Mucosa of stomach (tissue), 1 donor: ENCODE measurements at regions not wholly inside any gene's neighbourhood (a gene's known extent, or its start where the extent isn't known, plus 50 kb on each side); places are given as distances from the start of the nearest gene placed in this dataset.

ENCODE experiments used
- H3K27me3 ChIP-seq: one replicate; pipeline ENCODE4 v1.7.0; 2013; ENCODE audit warnings: mild to moderate bottlenecking, low read length; ENCODE audit not compliant: control insufficient read depth, insufficient read depth
- H3K36me3 ChIP-seq: one replicate; pipeline ENCODE4 v1.7.0; 2013; ENCODE audit warnings: low read length; ENCODE audit not compliant: control insufficient read depth, insufficient read depth
- H3K4me1 ChIP-seq: one replicate; pipeline ENCODE4 v1.7.0; 2013; ENCODE audit warnings: mild to moderate bottlenecking, low read length; ENCODE audit not compliant: control insufficient read depth, insufficient read depth
- H3K4me3 ChIP-seq: one replicate; pipeline ENCODE4 v1.7.0; 2013; ENCODE audit warnings: low read length
- H3K9ac ChIP-seq: one replicate; pipeline ENCODE4 v1.7.0; 2013; ENCODE audit warnings: mild to moderate bottlenecking, low read length, moderate library complexity
- H3K9me3 ChIP-seq: one replicate; pipeline ENCODE4 v1.7.0; 2013; ENCODE audit warnings: mild to moderate bottlenecking, low read length, moderate library complexity; ENCODE audit not compliant: control insufficient read depth
- donor health status: Pancreatic carcinoma.

DNA sequence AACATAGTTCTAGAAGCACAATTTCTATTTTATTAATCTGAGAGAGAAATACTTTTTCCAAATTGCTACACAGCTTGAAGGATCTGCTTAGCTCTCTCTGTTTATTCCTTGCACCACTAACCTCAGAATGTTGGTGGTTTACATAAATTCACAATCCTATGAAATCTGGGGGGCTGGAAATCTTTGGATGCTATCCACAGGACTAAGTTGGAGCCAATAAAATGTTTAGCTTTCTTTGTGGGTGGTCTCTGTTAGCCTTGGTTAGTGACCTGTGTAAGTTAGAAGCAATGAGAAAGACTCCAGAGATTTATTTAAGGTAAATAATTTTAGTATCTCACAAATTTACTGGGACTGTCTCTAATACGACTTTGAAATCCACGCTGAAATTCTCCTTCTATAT, 418.1 kb downstream of the ADGRL2 start:
- no peaks in the 10 kb centered on the region for H3K27me3 ChIP-seq
- no peak overlapping the region for H3K9ac ChIP-seq
- no peaks in the 10 kb centered on the region for H3K36me3 ChIP-seq

DNA sequence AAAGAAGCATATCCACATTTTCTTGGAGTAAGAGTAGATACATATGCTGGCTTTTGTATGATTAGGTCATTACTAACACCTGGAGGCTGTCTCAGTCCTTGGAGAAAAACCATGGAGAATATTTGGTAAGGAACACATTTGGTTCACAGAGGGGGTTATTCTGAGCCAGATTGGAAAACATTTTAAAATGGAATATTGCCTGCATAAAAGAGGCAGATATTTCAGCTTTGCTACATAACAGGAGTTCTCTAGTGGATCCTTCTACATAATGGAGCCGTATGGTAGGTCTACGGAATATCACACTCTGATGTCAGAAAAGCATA, 415.1 kb downstream of the ADGRL2 start:
- Histone ChIP-seq H3K9me3 (no peaks in the 10 kb centered on the region), H3K4me1 (no peaks in the 10 kb centered on the region), H3K36me3 (no peaks in the 10 kb centered on the region), H3K9ac (no peak overlapping the region), H3K4me3 (no peak overlapping the region), H3K27me3 (no peaks in the 10 kb centered on the region)

More for the DNA sequence above, 418.1 kb downstream of the ADGRL2 start:
- no peaks in the 10 kb centered on the region for H3K4me1 ChIP-seq
- H3K9me3 ChIP-seq: no peaks in the 10 kb centered on the region
- no peak overlapping the region for H3K4me3 ChIP-seq

DNA sequence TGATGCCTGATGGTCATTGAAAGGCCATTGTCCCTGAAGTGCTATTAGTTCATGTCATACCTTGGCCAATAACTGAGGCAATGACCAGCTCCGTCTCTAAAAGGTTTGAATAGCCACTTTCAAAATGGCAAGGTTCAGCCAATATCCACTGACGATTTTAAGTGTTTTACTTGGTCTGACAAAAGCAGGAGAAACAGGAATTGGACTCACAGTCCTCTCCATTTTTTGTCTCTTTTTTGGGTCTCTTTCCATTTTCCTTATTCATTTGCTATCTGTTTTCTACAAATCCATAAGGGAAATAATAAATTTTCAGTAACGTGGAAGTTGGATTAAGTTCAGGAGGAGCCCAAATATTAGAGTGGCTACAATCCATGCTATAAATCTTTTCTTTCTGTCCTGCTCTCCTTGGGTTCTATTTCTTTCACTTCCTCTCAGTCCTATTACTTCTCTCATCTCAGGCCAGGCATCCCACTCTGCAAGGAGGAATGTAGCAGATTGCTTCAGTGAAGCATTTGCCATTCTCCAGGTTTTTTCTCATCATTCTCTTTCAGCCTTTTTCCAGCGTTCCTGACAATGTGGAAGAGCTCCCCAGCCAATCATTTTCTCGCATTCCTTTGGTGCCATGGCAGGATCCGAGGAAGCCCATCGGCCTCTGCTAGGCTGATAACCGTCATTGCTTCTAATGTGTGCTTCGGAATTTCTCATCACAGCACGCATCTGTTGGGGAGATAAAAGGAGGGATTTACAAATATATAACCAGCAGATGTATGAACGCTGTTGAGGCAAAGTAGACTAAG, 414.5 kb downstream of the ADGRL2 start:
- Histone ChIP-seq H3K4me1 (no peaks in the 10 kb centered on the region), H3K9me3 (no peaks in the 10 kb centered on the region)

DNA sequence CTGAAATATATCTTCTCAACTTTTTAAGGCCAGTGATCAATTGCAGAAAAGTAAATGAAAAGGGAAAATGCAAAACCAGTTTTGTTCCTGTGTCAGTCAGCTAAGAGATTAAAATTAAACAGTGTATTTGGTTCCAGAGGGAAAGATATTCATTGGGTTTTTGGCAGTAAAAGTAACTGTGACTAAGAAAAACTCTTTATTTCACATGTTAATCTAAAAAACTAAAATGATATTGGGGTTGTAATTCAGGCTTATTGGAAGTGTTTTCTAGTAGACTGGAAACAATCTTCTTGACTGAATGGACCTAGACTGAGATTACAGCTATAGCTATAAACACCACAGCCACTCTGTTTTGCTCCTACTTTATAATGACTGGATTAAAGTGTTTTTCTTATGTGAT, 413.9 kb downstream of the ADGRL2 start:
- H3K36me3 ChIP-seq: no peaks in the 10 kb centered on the region
- H3K9ac ChIP-seq: no peak overlapping the region
- no peaks in the 10 kb centered on the region for H3K27me3 ChIP-seq
- H3K9me3 ChIP-seq: no peaks in the 10 kb centered on the region
- no peak overlapping the region for H3K4me3 ChIP-seq
- H3K4me1 ChIP-seq: no peaks in the 10 kb centered on the region

More for the DNA sequence above, 414.5 kb downstream of the ADGRL2 start:
- Histone ChIP-seq H3K36me3 (no peaks in the 10 kb centered on the region), H3K27me3 (no peaks in the 10 kb centered on the region), H3K4me3 (no peak overlapping the region), H3K9ac (no peak overlapping the region)

DNA sequence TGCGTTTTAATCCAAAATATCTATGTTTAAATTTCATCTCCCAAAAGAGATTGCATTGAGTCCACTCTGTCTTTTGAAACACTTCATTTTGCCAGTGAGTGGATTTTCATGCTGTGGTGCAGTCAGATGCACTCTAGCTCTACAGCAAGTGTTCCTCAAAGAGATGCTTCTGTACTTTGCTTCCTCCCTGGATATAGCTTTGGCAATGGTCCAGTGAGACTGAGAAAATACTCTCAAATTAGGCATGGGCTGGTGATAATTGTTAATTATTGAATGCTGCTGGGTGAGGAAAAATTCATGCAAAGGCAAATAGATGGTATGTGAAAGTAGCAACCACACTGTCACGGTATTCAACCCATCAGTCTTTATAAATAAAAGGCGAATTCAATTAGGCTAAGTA, 396.9 kb downstream of the ADGRL2 start:
- H3K36me3 ChIP-seq: no peaks in the 10 kb centered on the region
- H3K4me3 ChIP-seq: no peak overlapping the region
- no peak overlapping the region for H3K9ac ChIP-seq
- H3K4me1 ChIP-seq: no peaks in the 10 kb centered on the region
- H3K27me3 ChIP-seq: no peaks in the 10 kb centered on the region
- no peaks in the 10 kb centered on the region for H3K9me3 ChIP-seq

DNA sequence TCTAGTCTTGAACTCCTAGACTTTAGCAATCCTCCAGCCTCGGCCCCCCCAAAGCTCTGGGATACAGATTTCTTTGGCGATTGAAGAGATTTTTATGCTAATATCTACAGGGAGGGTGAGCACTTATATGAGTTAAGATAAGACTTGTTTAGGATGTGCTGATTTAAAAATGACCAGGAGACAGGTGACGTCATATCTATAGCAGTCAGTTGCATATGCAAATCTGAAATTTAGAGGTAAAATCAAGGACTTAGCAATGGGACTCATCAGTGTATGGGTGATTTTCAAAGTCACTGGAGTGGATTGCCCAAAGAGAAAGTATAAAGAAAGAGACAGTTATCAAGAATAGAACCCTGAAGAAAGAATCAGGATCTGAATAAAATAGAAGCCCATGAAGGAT, 394.5 kb downstream of the ADGRL2 start:
- Histone ChIP-seq H3K36me3 (no peaks in the 10 kb centered on the region), H3K9me3 (no peaks in the 10 kb centered on the region), H3K27me3 (no peaks in the 10 kb centered on the region), H3K4me1 (no peaks in the 10 kb centered on the region), H3K4me3 (no peak overlapping the region), H3K9ac (no peak overlapping the region)

DNA sequence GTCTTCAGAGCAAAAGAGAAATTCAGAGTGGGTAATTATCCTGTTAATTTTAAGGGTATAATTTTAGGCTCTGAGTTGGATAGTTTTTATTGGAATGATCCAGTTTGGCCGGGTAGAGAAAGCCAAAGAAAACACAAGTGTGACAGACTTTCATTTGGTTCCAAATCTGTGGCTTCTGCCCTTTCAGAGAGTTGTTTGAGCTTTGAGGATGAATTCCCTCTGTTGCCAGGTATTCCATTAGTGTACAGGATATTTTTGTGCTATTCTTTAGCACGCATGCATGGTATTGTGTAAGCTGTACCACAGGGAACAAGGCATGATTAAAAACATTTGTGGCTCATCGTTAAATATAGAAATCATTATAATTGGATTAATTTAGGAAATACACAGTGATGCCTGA, 384.4 kb downstream of the ADGRL2 start:
- Histone ChIP-seq H3K4me3 (no peak overlapping the region), H3K4me1 (peaks cover 5% of the 10 kb centered on the region), H3K27me3 (no peaks in the 10 kb centered on the region), H3K9me3 (no peaks in the 10 kb centered on the region), H3K36me3 (no peaks in the 10 kb centered on the region), H3K9ac (no peak overlapping the region)

DNA sequence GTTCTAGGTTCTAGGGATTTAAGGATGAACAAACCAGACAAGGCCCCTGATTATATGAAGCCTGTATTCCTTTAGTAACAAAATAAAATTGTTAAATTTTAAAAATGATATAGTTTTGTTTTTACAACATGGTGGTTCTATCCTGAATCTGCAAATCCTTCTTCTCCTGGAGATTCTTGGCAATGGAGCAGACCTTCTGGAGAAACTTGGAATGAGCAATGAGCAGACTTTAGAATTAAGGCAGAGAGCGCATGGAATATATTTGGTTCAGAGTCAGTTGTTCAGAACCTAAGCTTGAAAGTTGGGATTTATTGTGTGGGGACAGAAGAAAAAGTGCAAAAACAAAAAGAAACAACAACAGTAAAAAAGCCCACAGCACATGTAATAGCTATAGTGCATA, 381.1 kb downstream of the ADGRL2 start:
- no peak overlapping the region for H3K4me3 ChIP-seq
- H3K9ac ChIP-seq: no peak overlapping the region
- no peaks in the 10 kb centered on the region for H3K9me3 ChIP-seq

DNA sequence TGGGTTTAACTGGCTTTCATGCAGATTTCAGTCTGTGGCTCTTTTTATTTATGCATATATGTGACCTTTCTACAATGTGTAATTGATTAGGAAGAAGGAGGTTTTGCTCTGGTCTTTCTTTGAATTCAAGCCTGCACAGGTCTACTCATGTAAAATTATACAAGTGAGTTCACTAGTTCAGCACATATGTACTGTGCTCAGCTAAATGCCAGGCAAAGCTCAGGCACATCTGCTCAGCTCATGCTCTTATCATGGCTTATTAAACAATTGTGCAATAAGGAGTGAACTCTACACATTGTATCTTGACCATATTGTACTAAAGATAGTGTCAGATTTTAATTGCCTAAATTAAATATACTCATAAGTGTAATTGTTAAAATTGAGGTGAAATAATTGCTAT, 378.4 kb downstream of the ADGRL2 start:
- H3K36me3 ChIP-seq: no peaks in the 10 kb centered on the region
- no peak overlapping the region for H3K9ac ChIP-seq
- peaks cover 5% of the 10 kb centered on the region for H3K4me1 ChIP-seq
- no peaks in the 10 kb centered on the region for H3K9me3 ChIP-seq
- no peak overlapping the region for H3K4me3 ChIP-seq
- no peaks in the 10 kb centered on the region for H3K27me3 ChIP-seq

More for the DNA sequence above, 381.1 kb downstream of the ADGRL2 start:
- peaks cover 5% of the 10 kb centered on the region for H3K4me1 ChIP-seq
- no peaks in the 10 kb centered on the region for H3K36me3 ChIP-seq
- H3K27me3 ChIP-seq: no peaks in the 10 kb centered on the region

DNA sequence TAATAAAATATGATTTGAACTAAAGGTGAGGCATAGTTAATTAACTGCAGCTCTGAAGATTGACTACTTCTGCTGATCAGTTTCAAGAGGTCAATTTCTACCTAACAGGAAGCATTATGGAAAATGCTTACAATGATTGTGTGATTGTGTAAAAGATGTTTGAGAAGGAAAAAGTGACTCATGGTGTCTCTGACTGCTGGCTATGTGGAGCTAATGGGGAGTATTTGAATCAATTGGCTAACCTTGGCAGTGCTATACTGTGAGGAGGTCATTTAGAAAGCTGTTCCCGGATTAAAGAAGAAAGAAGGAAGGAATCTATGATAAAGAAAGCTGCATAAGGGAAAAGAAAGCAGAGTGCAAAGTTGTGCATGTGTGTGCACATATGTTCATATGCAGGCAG, 376.5 kb downstream of the ADGRL2 start:
- no peaks in the 10 kb centered on the region for H3K27me3 ChIP-seq
- H3K4me3 ChIP-seq: no peak overlapping the region
- H3K36me3 ChIP-seq: no peaks in the 10 kb centered on the region
- H3K9ac ChIP-seq: no peak overlapping the region
- no peaks in the 10 kb centered on the region for H3K4me1 ChIP-seq
- H3K9me3 ChIP-seq: no peaks in the 10 kb centered on the region

DNA sequence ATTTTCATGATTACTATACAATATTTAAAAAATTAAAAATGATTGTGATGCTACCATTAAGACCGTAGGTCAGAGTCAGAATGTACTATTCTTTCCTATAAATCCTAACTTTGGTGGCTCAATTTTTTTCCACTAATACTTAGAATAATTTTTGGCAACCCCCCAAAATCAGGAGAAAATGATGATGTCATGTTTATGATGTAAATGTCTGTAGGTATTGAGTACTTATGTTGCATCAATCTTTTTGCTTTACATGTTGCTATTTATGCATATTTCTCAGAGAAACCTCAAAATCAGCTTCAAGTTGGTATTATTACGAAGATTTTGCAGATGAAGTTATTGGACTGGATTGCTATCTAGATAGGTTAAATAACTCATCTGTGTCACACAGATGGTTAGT, 371.2 kb downstream of the ADGRL2 start:
- no peak overlapping the region for H3K9ac ChIP-seq
- no peaks in the 10 kb centered on the region for H3K27me3 ChIP-seq
- no peaks in the 10 kb centered on the region for H3K36me3 ChIP-seq
- H3K4me1 ChIP-seq: no peaks in the 10 kb centered on the region
- no peaks in the 10 kb centered on the region for H3K9me3 ChIP-seq
- no peak overlapping the region for H3K4me3 ChIP-seq

DNA sequence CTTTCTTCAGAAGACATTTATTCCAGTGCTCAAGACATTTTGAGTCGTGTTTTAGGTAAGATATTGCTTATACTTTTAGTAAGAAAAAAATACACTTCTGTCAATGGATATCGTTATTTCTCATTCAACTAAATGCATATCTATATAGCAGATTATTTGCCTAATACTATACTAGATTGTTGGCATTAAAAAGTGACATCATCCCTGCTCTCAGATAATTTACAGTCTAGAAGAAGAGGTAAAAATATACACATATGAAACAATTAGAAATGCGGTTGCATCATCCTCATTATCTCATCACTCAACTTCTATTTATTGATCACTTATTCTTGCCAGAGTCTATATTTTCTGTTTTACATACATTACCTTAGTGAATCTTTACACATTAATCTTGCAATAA, 367.7 kb downstream of the ADGRL2 start:
- Histone ChIP-seq H3K4me1 (no peaks in the 10 kb centered on the region), H3K9me3 (no peaks in the 10 kb centered on the region), H3K4me3 (no peak overlapping the region), H3K36me3 (no peaks in the 10 kb centered on the region), H3K27me3 (no peaks in the 10 kb centered on the region), H3K9ac (no peak overlapping the region)

DNA sequence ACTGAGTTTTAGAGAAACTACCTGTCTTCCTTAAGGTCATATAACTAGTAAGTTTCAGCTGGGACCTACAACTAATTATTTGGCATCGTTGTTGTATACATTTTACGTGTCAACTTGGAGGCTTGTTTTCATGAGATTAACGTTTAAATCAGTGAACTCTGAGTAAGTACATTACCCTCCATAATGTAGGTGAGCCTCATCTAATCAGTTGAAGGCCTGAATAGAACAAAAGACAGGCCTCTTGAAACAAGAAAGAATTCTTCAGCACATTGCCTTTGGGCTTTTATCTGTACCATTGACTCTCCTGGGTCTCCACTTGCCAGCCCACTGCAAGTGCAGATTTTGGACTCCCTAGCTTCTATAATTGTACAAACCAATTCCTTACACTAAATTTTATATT, 364.6 kb downstream of the ADGRL2 start:
- H3K27me3 ChIP-seq: no peaks in the 10 kb centered on the region
- no peaks in the 10 kb centered on the region for H3K9me3 ChIP-seq
- no peak overlapping the region for H3K4me3 ChIP-seq
- H3K36me3 ChIP-seq: no peaks in the 10 kb centered on the region
- H3K9ac ChIP-seq: no peak overlapping the region
- H3K4me1 ChIP-seq: peaks cover 15% of the 10 kb centered on the region
